SK-N-SH (cell line): ENCODE measurements at regions not wholly inside any gene's neighbourhood (a gene's known extent, or its start where the extent isn't known, plus 50 kb on each side); places are given as distances from the start of the nearest gene placed in this dataset.

ENCODE experiments used
- CTCF ChIA-PET: fragments of 300-600, 350-600 bp; formaldehyde crosslinking; extraction: SDS; loops from one replicate; lab custom pipeline; 2021; lab: Yijun Ruan, JAX
- POLR2A ChIA-PET: fragments of 350-600 bp; sonication (Branson Sonifier 250); formaldehyde crosslinking; extraction: SDS; loops from one replicate; lab custom pipeline; 2020; ENCODE audit warnings: antibody characterized with exemption, inconsistent platforms; lab: Yijun Ruan, JAX
- DNase-seq: peaks from one replicate; pipeline ENCODE4 v3.0.0; 2012
- H2AFZ ChIP-seq: fragments of 200-600 bp; sonication (generic); 2 replicates; pipeline ENCODE4 v1.8.1; 2016; ENCODE audit warnings: antibody characterized with exemption, mild to moderate bottlenecking, low read depth
- H3F3A ChIP-seq: fragments of 200-600 bp; sonication (generic); replicated peaks from 2 replicates; pipeline ENCODE3; 2016; ENCODE audit warnings: antibody characterized with exemption, mild to moderate bottlenecking; ENCODE audit not compliant: insufficient read depth
- H3K27ac ChIP-seq, 2 experiments: fragments of 200-500 bp in 1 of 2; fragments of 200-600 bp in 1 of 2; sonication (Bioruptor generic) in 1 of 2; sonication (generic), shearing (Covaris generic) in 1 of 2; 2 replicates each; pipeline versions ENCODE4 v1.5.1 to v1.6.1; 2014 to 2016; ENCODE audit warnings: low read depth in 2 of 2, inconsistent platforms in 1 of 2, low read length in 1 of 2, mild to moderate bottlenecking in 1 of 2, mixed read lengths in 1 of 2
- H3K27me3 ChIP-seq: fragments of 200-600 bp; sonication (generic), shearing (Covaris generic); 2 replicates; pipeline ENCODE4 v1.6.1; 2016; ENCODE audit warnings: mixed run types; ENCODE audit not compliant: insufficient read depth
- H3K36me3 ChIP-seq, 2 experiments: fragments of 200-500 bp in 1 of 2; fragments of 200-600 bp in 1 of 2; sonication (Bioruptor generic) in 1 of 2; sonication (generic) in 1 of 2; replicated peaks in 1 of 2; 2 replicates each; pipeline versions ENCODE3 to v1.5.1; 2014 to 2016; ENCODE audit warnings: low read length in 1 of 2, mild to moderate bottlenecking in 1 of 2; ENCODE audit not compliant: insufficient read depth in 2 of 2, control insufficient read depth in 1 of 2
- H3K4me1 ChIP-seq, 2 experiments: fragments of 200-500 bp in 1 of 2; fragments of 200-600 bp in 1 of 2; sonication (Bioruptor generic) in 1 of 2; sonication (generic), shearing (Covaris generic) in 1 of 2; 2 replicates each; pipeline versions ENCODE4 v1.5.1 to v1.6.1; 2014 to 2016; ENCODE audit warnings: low read depth in 1 of 2, low read length in 1 of 2, mixed run types in 1 of 2; ENCODE audit not compliant: insufficient read depth in 2 of 2, control insufficient read depth in 1 of 2
- H3K4me2 ChIP-seq: fragments of 200-600 bp; sonication (generic), shearing (Covaris generic); 2 replicates; pipeline ENCODE4 v1.6.1; 2017; ENCODE audit warnings: mixed run types
- H3K4me3 ChIP-seq, 2 experiments: fragments of 200-500 bp in 1 of 2; fragments of 200-600 bp in 1 of 2; sonication (Bioruptor generic) in 1 of 2; sonication (generic), shearing (Covaris generic) in 1 of 2; 2 replicates each; pipeline versions ENCODE4 v1.5.1 to v1.8.1; 2014 to 2016; ENCODE audit warnings: low read depth in 2 of 2, inconsistent platforms in 1 of 2, low read length in 1 of 2, mild to moderate bottlenecking in 1 of 2, mixed read lengths in 1 of 2, moderate library complexity in 1 of 2
- H3K79me2 ChIP-seq: fragments of 200-600 bp; sonication (generic); 2 replicates; pipeline ENCODE4 v1.8.1; 2017; ENCODE audit warnings: mild to moderate bottlenecking; ENCODE audit not compliant: insufficient read depth
- H3K9ac ChIP-seq: fragments of 200-600 bp; sonication (generic); 2 replicates; pipeline ENCODE4 v1.6.1; 2017; ENCODE audit warnings: mixed run types
- H3K9me2 ChIP-seq: fragments of 200-600 bp; sonication (generic); 2 replicates; pipeline ENCODE4 v1.6.1; 2017; ENCODE audit warnings: mixed run types
- H3K9me3 ChIP-seq: fragments of 200-600 bp; sonication (generic); 2 replicates; pipeline ENCODE4 v1.6.1; 2017; ENCODE audit warnings: mixed run types, mild to moderate bottlenecking, moderate library complexity
- H4K20me1 ChIP-seq: fragments of 200-600 bp; sonication (generic); 2 replicates; pipeline ENCODE4 v1.6.1; 2017; ENCODE audit warnings: mild to moderate bottlenecking, mixed run types; ENCODE audit not compliant: insufficient read depth
- CHD2 ChIP-seq: fragments of 150-350 bp; IDR thresholded peaks from 2 replicates; pipeline ENCODE4 v1.6.1; 2018; ENCODE audit warnings: low read length; ENCODE audit not compliant: partially characterized antibody
- EP300 ChIP-seq, 2 experiments: IDR thresholded peaks; 2 replicates each; pipeline versions ENCODE4 v1.4.0 to v1.6.1; 2012; ENCODE audit warnings: borderline replicate concordance in 1 of 2, low read depth in 1 of 2, low read length in 1 of 2
- FOXJ3 ChIP-seq: sonication (generic); formaldehyde crosslinking; IDR thresholded peaks from 2 replicates; pipeline ENCODE4 v1.5.1; 2020; ENCODE audit warnings: mild to moderate bottlenecking, missing genetic modification reagents
- JUND ChIP-seq: IDR thresholded peaks from 2 replicates; pipeline ENCODE4 v1.4.0; 2012
- MEF2A ChIP-seq: IDR thresholded peaks from 2 replicates; pipeline ENCODE4 v1.4.0; 2012; ENCODE audit warnings: low read depth, borderline replicate concordance
- RCOR1 ChIP-seq: fragments of 150-350 bp; IDR thresholded peaks from 2 replicates; pipeline ENCODE4 v1.6.1; 2017; ENCODE audit warnings: antibody characterized with exemption, low read length
- RFX5 ChIP-seq: IDR thresholded peaks from 2 replicates; pipeline ENCODE4 v1.6.1; 2012; ENCODE audit warnings: mild to moderate bottlenecking, improper control_type of control experiment, low read length
- SMC3 ChIP-seq: IDR thresholded peaks from 2 replicates; pipeline ENCODE4 v1.6.1; 2012; ENCODE audit warnings: low read depth, low read length, improper control_type of control experiment
- YY1 ChIP-seq: IDR thresholded peaks from 2 replicates; pipeline ENCODE4 v1.4.0; 2012; ENCODE audit warnings: low read depth, mild to moderate bottlenecking
- WGBS: methylation state at CpG from one replicate; pipeline ENCODE4 v1.1.6; 2017; ENCODE audit warnings: low lambda C conversion rate; 5-methylcytosine and 5-hydroxymethylcytosine counted together
- TF ChIP-seq, protein P1 (sequence below): IDR thresholded peaks from 2 replicates; pipeline ENCODE4 v1.6.1; 2012; ENCODE audit warnings: mild to moderate bottlenecking, low read depth, low read length, moderate library complexity
- TF ChIP-seq, protein P2 (sequence below): IDR thresholded peaks from 2 replicates; pipeline ENCODE4; 2012
- TF ChIP-seq, protein P3 (sequence below): IDR thresholded peaks from 2 replicates; pipeline ENCODE4 v1.4.0; 2012; ENCODE audit warnings: low read depth, borderline replicate concordance
- TF ChIP-seq, protein P4 (sequence below): fragments of 150-350 bp; IDR thresholded peaks from 2 replicates; pipeline ENCODE4 v1.6.1; 2017; ENCODE audit warnings: antibody characterized with exemption, low read length, low read depth, borderline replicate concordance

DNA sequence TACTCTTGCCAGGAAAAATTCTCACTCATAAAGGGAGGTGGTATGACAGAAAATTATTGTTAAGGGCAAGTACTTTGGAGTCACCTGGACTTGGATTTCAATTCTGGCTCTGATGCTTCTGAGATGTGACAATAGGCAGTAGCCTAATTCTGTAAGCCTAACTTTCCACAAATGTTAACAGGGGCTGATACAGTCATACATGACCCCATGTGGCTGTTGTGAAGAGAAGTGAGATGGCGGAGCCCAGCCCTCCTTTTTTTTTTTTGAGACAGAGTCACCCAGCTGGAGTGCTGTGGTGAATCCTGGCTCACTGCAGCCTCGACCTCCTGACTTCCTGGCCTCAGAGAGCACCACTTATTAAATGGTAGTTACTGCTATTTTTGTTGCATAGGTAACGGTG, 54.4 kb upstream of the IRF2 start (continued):
- TF ChIP-seq, protein P1, sequence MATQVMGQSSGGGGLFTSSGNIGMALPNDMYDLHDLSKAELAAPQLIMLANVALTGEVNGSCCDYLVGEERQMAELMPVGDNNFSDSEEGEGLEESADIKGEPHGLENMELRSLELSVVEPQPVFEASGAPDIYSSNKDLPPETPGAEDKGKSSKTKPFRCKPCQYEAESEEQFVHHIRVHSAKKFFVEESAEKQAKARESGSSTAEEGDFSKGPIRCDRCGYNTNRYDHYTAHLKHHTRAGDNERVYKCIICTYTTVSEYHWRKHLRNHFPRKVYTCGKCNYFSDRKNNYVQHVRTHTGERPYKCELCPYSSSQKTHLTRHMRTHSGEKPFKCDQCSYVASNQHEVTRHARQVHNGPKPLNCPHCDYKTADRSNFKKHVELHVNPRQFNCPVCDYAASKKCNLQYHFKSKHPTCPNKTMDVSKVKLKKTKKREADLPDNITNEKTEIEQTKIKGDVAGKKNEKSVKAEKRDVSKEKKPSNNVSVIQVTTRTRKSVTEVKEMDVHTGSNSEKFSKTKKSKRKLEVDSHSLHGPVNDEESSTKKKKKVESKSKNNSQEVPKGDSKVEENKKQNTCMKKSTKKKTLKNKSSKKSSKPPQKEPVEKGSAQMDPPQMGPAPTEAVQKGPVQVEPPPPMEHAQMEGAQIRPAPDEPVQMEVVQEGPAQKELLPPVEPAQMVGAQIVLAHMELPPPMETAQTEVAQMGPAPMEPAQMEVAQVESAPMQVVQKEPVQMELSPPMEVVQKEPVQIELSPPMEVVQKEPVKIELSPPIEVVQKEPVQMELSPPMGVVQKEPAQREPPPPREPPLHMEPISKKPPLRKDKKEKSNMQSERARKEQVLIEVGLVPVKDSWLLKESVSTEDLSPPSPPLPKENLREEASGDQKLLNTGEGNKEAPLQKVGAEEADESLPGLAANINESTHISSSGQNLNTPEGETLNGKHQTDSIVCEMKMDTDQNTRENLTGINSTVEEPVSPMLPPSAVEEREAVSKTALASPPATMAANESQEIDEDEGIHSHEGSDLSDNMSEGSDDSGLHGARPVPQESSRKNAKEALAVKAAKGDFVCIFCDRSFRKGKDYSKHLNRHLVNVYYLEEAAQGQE, result no peak
- TF ChIP-seq CHD2, result no peak
- TF ChIP-seq FOXJ3 (CRISPR knock-in tag), result no peak
- no peak for TF ChIP-seq JUND
- no peak for TF ChIP-seq MEF2A

DNA sequence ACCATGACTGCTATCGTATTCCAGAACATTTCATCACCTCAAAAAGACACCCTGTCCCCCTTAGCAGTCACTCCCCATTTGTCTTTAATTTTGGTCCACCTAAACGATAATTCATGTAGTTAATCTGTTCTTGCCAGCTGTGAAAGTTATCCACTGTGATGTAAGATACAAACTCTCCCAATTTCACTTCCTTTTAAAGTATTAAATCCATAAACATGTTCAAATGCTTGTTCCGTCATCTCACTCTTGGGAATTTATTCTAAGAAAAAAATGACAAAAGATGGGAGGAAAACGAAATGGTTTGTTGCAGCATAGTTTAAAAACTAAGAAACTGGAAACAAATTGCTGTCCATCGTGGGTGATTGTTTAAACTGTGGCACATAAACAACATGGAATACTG, 53.7 kb upstream of the IRF2 start:
- Histone ChIP-seq H3K4me1 (no peaks in the 10 kb centered on the region), H3K27ac (no peak overlapping the region), H3K9me3 (no peaks in the 10 kb centered on the region), H3K9ac (no peak overlapping the region), H3K27me3 (no peaks in the 10 kb centered on the region), H3K4me3 (no peak overlapping the region), H3K4me2 (no peak overlapping the region), H4K20me1 (no peaks in the 10 kb centered on the region), H3K9me2 (no peaks in the 10 kb centered on the region), H3K36me3 (no peaks in the 10 kb centered on the region), H3F3A (no peaks in the 10 kb centered on the region), H2AFZ (no peak overlapping the region), H3K79me2 (no peaks in the 10 kb centered on the region)
- TF ChIP-seq, protein P2, sequence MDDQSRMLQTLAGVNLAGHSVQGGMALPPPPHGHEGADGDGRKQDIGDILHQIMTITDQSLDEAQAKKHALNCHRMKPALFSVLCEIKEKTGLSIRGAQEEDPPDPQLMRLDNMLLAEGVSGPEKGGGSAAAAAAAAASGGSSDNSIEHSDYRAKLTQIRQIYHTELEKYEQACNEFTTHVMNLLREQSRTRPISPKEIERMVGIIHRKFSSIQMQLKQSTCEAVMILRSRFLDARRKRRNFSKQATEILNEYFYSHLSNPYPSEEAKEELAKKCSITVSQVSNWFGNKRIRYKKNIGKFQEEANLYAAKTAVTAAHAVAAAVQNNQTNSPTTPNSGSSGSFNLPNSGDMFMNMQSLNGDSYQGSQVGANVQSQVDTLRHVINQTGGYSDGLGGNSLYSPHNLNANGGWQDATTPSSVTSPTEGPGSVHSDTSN, result no peak
- TF ChIP-seq, protein P3, sequence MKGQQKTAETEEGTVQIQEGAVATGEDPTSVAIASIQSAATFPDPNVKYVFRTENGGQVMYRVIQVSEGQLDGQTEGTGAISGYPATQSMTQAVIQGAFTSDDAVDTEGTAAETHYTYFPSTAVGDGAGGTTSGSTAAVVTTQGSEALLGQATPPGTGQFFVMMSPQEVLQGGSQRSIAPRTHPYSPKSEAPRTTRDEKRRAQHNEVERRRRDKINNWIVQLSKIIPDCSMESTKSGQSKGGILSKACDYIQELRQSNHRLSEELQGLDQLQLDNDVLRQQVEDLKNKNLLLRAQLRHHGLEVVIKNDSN, result no peak
- no peak for TF ChIP-seq RCOR1
- POLR2A ChIA-PET, result no interaction called here
- CTCF ChIA-PET, result interaction anchor here (0.6 kb wide), 1 partner anchor 46 kb away, joined by 3 read pairs; no protein-coding TSS in a partner anchor
- no peak for DNase-seq
- 76% methylated on average over 5 of the region's 5 CpGs for whole genome bisulfite sequencing

DNA sequence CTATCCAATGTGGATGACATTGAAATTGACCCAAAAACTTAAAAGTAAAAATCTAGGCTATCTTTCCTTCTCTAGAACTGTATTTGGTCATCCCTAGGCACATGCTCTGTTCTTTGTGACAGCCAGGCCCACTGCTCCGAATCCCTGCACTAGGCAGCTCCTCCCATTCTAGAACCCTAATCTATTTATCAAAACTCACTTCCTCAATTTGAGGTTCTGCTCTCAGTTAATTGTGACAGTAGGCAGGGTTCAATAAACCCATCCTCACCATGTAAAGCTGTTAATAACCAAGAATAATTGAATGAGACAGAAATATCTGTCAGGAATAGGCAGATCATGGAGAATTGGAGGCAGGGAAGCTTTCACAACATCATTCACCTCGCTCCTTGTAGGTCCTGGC, 51.9 kb upstream of the IRF2 start:
- no peaks in the 10 kb centered on the region for H3F3A ChIP-seq
- H3K9me2 ChIP-seq, result no peaks in the 10 kb centered on the region
- H2AFZ ChIP-seq, result no peak overlapping the region
- no peaks in the 10 kb centered on the region for H3K9me3 ChIP-seq
- no peaks in the 10 kb centered on the region for H3K27me3 ChIP-seq
- no peak for DNase-seq
- TF ChIP-seq SMC3, result no peak
- TF ChIP-seq, protein P1, result no peak
- no peak for TF ChIP-seq YY1
- TF ChIP-seq EP300 (IDR thresholded peaks at IDR 0.05; ENCODE audit: borderline replicate concordance in 1 of 2, low read depth in 1 of 2, low read length in 1 of 2), result no peak
- TF ChIP-seq MEF2A, result no peak
- TF ChIP-seq, protein P3, result no peak
- TF ChIP-seq RFX5, result no peak
- TF ChIP-seq FOXJ3 (CRISPR knock-in tag), result no peak
- no peak for TF ChIP-seq JUND
- TF ChIP-seq, protein P4, sequence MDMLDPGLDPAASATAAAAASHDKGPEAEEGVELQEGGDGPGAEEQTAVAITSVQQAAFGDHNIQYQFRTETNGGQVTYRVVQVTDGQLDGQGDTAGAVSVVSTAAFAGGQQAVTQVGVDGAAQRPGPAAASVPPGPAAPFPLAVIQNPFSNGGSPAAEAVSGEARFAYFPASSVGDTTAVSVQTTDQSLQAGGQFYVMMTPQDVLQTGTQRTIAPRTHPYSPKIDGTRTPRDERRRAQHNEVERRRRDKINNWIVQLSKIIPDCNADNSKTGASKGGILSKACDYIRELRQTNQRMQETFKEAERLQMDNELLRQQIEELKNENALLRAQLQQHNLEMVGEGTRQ, result no peak
- H4K20me1 ChIP-seq, result no peaks in the 10 kb centered on the region
- H3K36me3 ChIP-seq, result no peaks in the 10 kb centered on the region
- no peak overlapping the region for H3K4me3 ChIP-seq
- no peaks in the 10 kb centered on the region for H3K4me1 ChIP-seq
- WGBS, result 68% methylated on average over 2 of the region's 2 CpGs
- ChIA-PET CTCF (interaction anchor here (0.6 to 1.4 kb wide), 3 partner anchors 11 to 411 kb away, joined by 4 to 5 read pairs (median 4); no protein-coding TSS in a partner anchor), POLR2A (no interaction called here)
- H3K9ac ChIP-seq, result no peak overlapping the region
- no peak overlapping the region for H3K27ac ChIP-seq
- H3K79me2 ChIP-seq, result no peaks in the 10 kb centered on the region
- H3K4me2 ChIP-seq, result no peak overlapping the region
